Activated CD8-positive, alpha-beta T cell treated with anti-CD3 and anti-CD28 coated beads, Interleukin-2, amount 10 ng/mL, durations not matched to agents 7 days and 5 days (primary cell): ENCODE measurements at regions not wholly inside any gene's neighbourhood (a gene's known extent, or its start where the extent isn't known, plus 50 kb on each side); places are given as distances from the start of the nearest gene placed in this dataset.

Experiments used
- ATAC-seq: fragments of 150-1000 bp; cut with Tn5 transposase; one replicate; pipeline ENCODE4 v1.10.0; 2021; ENCODE audit warnings: moderate library complexity
- CTCF ChIA-PET: fragments of 350-600 bp; sonication (Branson Sonifier 250); formaldehyde crosslinking; loops from one replicate; lab custom pipeline; 2021; ENCODE audit warnings: antibody characterized with exemption; lab: Charles Lee
- POLR2A ChIA-PET: fragments of 350-600 bp; sonication (Branson Sonifier 250); formaldehyde crosslinking; loops from one replicate; lab custom pipeline; 2021; ENCODE audit warnings: antibody characterized with exemption; lab: Charles Lee
- DNase-seq: peaks from one replicate; pipeline ENCODE4 v3.0.0-alpha.2; 2020
- H3K27ac Mint-ChIP-seq: one replicate; pipeline ENCODE4 v1.8.0; 2021; ENCODE audit warnings: mild to moderate bottlenecking, mixed read lengths
- H3K27me3 Mint-ChIP-seq: one replicate; pipeline ENCODE4 v1.8.0; 2021; ENCODE audit warnings: low read depth, mixed read lengths
- H3K36me3 Mint-ChIP-seq: one replicate; pipeline ENCODE4 v1.8.0; 2021; ENCODE audit warnings: low read depth, mixed read lengths
- H3K4me1 Mint-ChIP-seq: one replicate; pipeline ENCODE4 v1.8.0; 2021; ENCODE audit warnings: low read depth, mixed read lengths
- H3K4me3 Mint-ChIP-seq: one replicate; pipeline ENCODE4 v1.8.0; 2021; ENCODE audit warnings: mild to moderate bottlenecking, mixed read lengths
- H3K9me3 Mint-ChIP-seq: one replicate; pipeline ENCODE4 v1.8.0; 2022; ENCODE audit warnings: mixed read lengths; ENCODE audit not compliant: insufficient read depth

- no peak for DNase-seq
- Mint-ChIP-seq H3K36me3 (no peaks in the 10 kb centered on the region), H3K27ac (no peak overlapping the region), H3K9me3 (peaks cover 9% of the 10 kb centered on the region), H3K27me3 (no peaks in the 10 kb centered on the region), H3K4me3 (no peak overlapping the region), H3K4me1 (no peaks in the 10 kb centered on the region)
- ChIA-PET POLR2A (no interaction called here), CTCF (no interaction called here)
- no peak for ATAC-seq
Observed at GRCh38 chr5:179437341-179438001, 92.2 kb upstream of the ADAMTS2 start.

- H3K27me3 Mint-ChIP-seq = no peaks in the 10 kb centered on the region
- H3K9me3 Mint-ChIP-seq = peaks cover 9% of the 10 kb centered on the region
- ChIA-PET POLR2A (no interaction called here), CTCF (no interaction called here)
- H3K27ac Mint-ChIP-seq = no peak overlapping the region
- ATAC-seq (no peak), DNase-seq (no peak)
- no peak overlapping the region for H3K4me3 Mint-ChIP-seq
- no peaks in the 10 kb centered on the region for H3K36me3 Mint-ChIP-seq
- H3K4me1 Mint-ChIP-seq = no peaks in the 10 kb centered on the region
Observed at GRCh38 chr5:179436321-179437122, 91.3 kb upstream of the ADAMTS2 start.

GRCh38 chr5:179435731-179436315 is 90.6 kb upstream of the ADAMTS2 start:
- Mint-ChIP-seq H3K4me1 (no peaks in the 10 kb centered on the region), H3K27ac (no peak overlapping the region), H3K4me3 (no peak overlapping the region), H3K36me3 (no peaks in the 10 kb centered on the region), H3K27me3 (no peaks in the 10 kb centered on the region), H3K9me3 (peaks cover 9% of the 10 kb centered on the region)
- ChIA-PET CTCF (no interaction called here), POLR2A (no interaction called here)
- ATAC-seq = no peak
- no peak for DNase-seq

- Mint-ChIP-seq H3K36me3 (no peaks in the 10 kb centered on the region), H3K27me3 (no peaks in the 10 kb centered on the region), H3K27ac (no peak overlapping the region), H3K4me1 (no peaks in the 10 kb centered on the region), H3K9me3 (peaks cover 9% of the 10 kb centered on the region), H3K4me3 (no peak overlapping the region)
- ATAC-seq = no peak
- DNase-seq = no peak
- ChIA-PET CTCF (no interaction called here), POLR2A (no interaction called here)
Observed at GRCh38 chr5:179435181-179435580, 89.9 kb upstream of the ADAMTS2 start.

GRCh38 chr5:179432547-179432946 is 87.3 kb upstream of the ADAMTS2 start:
- CTCF ChIA-PET = no interaction called here
- Mint-ChIP-seq H3K36me3 (no peaks in the 10 kb centered on the region), H3K27me3 (no peaks in the 10 kb centered on the region), H3K4me3 (no peak overlapping the region), H3K27ac (no peak overlapping the region), H3K4me1 (no peaks in the 10 kb centered on the region), H3K9me3 (peaks cover 9% of the 10 kb centered on the region)
- DNase-seq (no peak), ATAC-seq (no peak)
- POLR2A ChIA-PET = no interaction called here

- no peak for ATAC-seq
- ChIA-PET CTCF (no interaction called here), POLR2A (no interaction called here)
- Mint-ChIP-seq H3K36me3 (no peaks in the 10 kb centered on the region), H3K27me3 (no peaks in the 10 kb centered on the region), H3K4me3 (no peak overlapping the region), H3K27ac (no peak overlapping the region), H3K9me3 (peaks cover 9% of the 10 kb centered on the region), H3K4me1 (no peaks in the 10 kb centered on the region)
- DNase-seq = no peak
Observed at GRCh38 chr5:179431221-179431824, 86.1 kb upstream of the ADAMTS2 start.

- H3K9me3 Mint-ChIP-seq = peaks cover 9% of the 10 kb centered on the region
- no peaks in the 10 kb centered on the region for H3K27me3 Mint-ChIP-seq
- no peak overlapping the region for H3K27ac Mint-ChIP-seq
- H3K4me1 Mint-ChIP-seq = no peaks in the 10 kb centered on the region
- POLR2A ChIA-PET = no interaction called here
- DNase-seq (no peak), ATAC-seq (no peak)
- CTCF ChIA-PET = no interaction called here
- H3K36me3 Mint-ChIP-seq = no peaks in the 10 kb centered on the region
- no peak overlapping the region for H3K4me3 Mint-ChIP-seq
Observed at GRCh38 chr5:179430193-179431175, 85.2 kb upstream of the ADAMTS2 start.

- ATAC-seq = no peak
- no peak overlapping the region for H3K27ac Mint-ChIP-seq
- ChIA-PET POLR2A (no interaction called here), CTCF (no interaction called here)
- H3K9me3 Mint-ChIP-seq = no peaks in the 10 kb centered on the region
- DNase-seq = no peak
- no peaks in the 10 kb centered on the region for H3K4me1 Mint-ChIP-seq
- no peaks in the 10 kb centered on the region for H3K27me3 Mint-ChIP-seq
- no peak overlapping the region for H3K4me3 Mint-ChIP-seq
- H3K36me3 Mint-ChIP-seq = no peaks in the 10 kb centered on the region
Observed at GRCh38 chr5:179427676-179428056, 82.4 kb upstream of the ADAMTS2 start.

GRCh38 chr5:179427032-179427675 is 81.9 kb upstream of the ADAMTS2 start:
- no peaks in the 10 kb centered on the region for H3K36me3 Mint-ChIP-seq
- CTCF ChIA-PET = no interaction called here
- ATAC-seq = no peak

GRCh38 chr5:179422908-179423481 is 77.7 kb upstream of the ADAMTS2 start:
- ATAC-seq (no peak), DNase-seq (no peak)
- H3K27me3 Mint-ChIP-seq = no peaks in the 10 kb centered on the region
- no peak overlapping the region for H3K27ac Mint-ChIP-seq
- no peaks in the 10 kb centered on the region for H3K4me1 Mint-ChIP-seq
- no peak overlapping the region for H3K4me3 Mint-ChIP-seq
- ChIA-PET CTCF (no interaction called here), POLR2A (no interaction called here)
- no peaks in the 10 kb centered on the region for H3K9me3 Mint-ChIP-seq
- no peaks in the 10 kb centered on the region for H3K36me3 Mint-ChIP-seq

More at GRCh38 chr5:179427032-179427675, 81.9 kb upstream of the ADAMTS2 start:
- DNase-seq = no peak
- no peaks in the 10 kb centered on the region for H3K9me3 Mint-ChIP-seq
- H3K27ac Mint-ChIP-seq = no peak overlapping the region
- no peaks in the 10 kb centered on the region for H3K27me3 Mint-ChIP-seq
- H3K4me3 Mint-ChIP-seq = no peak overlapping the region
- POLR2A ChIA-PET = no interaction called here
- H3K4me1 Mint-ChIP-seq = no peaks in the 10 kb centered on the region
